ENCODE measurements at regions not wholly inside any gene's neighbourhood (a gene's known extent, or its start where the extent isn't known, plus 50 kb on each side); places are given as distances from the start of the nearest gene placed in this dataset.
A peak's percentile ranks its signal among the peaks of the same experiment; 100 is the strongest.
"Not testable (repeated sequence)": the region's sequence is repeated elsewhere in the genome, so short reads cannot be mapped to it uniquely, and the experiment has no call there.

DNA sequence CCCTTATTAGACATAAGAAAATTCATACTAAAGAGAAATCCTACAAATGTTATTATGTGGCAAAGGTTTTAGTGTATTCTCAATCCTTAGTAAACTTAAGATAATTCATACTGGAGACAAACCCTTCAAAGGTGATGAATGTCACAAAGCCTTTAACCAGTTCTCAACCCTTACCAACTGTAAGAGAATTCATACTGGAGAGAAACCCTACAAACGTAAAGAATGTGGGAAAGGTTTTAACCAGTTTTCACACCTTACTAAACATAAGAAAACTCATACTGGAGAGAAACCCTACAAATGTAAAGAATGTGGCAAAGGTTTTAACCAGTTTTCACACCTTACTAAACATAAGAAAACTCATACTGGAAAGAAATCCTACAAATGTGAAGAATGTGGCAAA, 93.2 kb downstream of the ZNF680 start:
- DNase-seq: no peak

DNA sequence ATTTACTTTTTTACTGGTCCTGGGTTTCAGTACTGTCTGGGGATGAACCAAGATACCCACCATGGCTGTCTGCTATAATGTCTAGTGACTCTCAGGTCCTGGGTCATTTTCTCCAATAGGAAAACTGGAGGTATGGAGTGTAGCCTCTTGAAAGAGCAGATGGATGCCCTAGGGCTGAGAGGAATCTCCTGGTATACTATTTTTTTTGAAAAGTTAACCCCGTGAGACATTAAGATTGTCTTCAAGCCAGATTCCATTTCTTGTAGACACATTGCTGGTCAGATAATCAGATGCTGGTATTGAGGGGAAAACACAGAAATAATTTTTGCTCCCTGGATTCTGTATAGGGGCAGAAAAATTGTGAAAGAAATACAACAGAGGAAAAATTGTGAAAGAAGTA, 97.3 kb downstream of the ZNF680 start:
- no peak for DNase-seq

GRCh38 chr7:64463636-64464375, 99.1 kb downstream of the ZNF680 start:
- DNase-seq: peak; percentile 0

DNA sequence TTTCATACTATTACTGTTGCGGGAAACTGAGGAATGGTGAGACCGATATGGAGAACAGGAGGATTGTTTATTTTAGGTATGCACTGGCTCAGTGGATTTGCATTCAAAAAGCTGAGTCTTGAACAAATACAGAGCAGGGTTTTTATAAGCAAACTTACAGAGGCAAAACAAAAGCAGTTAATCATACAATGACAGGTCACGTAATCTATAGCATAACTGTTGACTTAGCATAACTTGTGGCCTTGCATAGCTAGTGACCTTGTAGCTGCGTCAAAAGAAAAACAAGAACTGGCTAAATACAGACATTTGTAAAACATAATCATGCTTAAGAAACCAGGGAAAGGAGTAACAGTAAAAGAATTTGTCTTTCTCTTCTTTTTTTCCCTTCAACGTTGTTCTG, 103.0 kb downstream of the ZNF680 start:
- DNase-seq: not testable (repeated sequence)

DNA sequence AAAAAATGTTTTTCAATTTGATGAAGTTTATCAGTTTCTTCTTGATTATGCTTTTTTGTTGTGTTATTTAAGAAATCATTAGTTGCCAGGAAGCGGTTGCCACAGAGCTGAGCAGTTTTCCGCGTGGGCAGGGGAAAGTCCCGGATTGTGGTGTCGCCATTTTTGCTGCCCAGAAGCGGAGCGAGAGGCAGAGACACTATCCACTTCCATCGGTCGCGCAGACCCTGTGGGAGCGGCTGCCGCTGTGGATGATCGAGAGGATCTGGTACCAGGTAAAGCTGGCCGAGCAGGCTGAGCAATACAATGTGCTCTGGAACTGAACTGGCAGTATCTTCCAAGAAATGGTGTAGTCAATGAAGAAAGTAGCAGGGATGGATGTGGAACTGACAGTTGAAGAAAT, 119.8 kb downstream of the ZNF736 start:
- DNase-seq: no peak

- no peak for DNase-seq
Observed at GRCh38 chr7:64431838-64432237, 118.1 kb downstream of the ZNF736 start.

- DNase-seq: no peak
Observed at GRCh38 chr7:64429232-64429631, 115.5 kb downstream of the ZNF736 start.

DNA sequence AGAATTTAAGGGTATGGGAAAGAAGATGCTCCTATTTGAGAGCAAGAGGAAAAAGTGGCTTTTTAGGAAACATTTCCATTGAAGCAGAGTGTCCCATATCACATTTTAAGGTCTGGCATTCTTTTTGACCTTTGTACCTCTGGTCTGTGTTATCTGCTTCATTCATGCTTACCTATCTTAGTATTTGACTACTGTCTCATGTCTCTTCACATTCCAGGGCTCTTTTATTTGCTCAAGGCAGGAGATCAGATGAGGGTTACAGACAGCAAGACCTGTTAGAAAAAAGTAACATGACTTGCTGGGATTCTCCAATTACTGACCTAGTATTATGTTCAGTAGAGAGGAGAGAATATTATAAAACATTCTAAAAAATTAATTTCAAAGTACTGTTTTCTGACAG, 111.7 kb downstream of the ZNF736 start:
- not testable (repeated sequence) for DNase-seq

GRCh38 chr7:64407148-64407547, 93.4 kb downstream of the ZNF736 start:
- no peak for DNase-seq
